ENCODE measurements at regions not wholly inside any gene's neighbourhood (a gene's known extent, or its start where the extent isn't known, plus 50 kb on each side); places are given as distances from the start of the nearest gene placed in this dataset.
"Not testable (repeated sequence)": the region's sequence is repeated elsewhere in the genome, so short reads cannot be mapped to it uniquely, and the experiment has no call there.

DNA sequence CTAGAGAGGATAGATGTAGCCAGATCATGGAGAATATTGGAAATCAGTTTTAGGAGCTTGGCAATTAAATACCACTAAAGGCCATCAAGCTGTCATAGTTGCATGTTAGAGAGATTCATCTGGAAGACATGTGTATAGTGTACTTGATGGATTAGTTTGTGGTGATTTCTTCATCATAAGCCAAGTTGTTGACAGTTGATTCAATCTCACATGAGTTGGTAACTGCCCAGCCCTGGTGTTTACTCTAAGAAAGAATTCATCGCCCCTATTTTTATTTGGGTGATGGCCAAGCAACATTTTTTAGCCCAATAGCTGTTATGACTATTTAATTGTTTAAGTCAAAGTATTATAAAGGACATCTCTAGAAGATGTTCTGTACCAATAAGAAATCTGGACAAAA, 737.6 kb downstream of the PLA2G4A start:
- DNase-seq (ENCODE audit: low read depth, low spot score) = no peak
- H3K4me3 ChIP-seq (ENCODE audit: low read length) = no peak overlapping the region

DNA sequence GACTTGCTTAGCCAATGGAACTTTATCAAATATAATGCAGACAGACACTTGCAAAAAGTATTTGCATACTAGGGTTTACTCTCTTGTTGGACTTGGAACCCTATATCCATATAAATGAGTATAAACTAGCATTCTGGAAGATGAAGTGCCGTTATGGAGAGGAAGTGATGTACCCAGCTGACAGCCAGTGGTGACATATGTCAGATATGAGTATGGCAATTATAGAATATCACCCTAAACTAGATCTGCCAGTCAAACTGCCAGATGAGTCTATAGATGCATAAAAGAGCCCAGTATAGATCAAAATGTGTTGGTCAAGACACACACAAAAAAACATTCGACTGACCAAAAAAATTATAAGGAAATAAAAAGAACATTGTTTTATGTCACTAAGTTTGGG, 739.3 kb downstream of the PLA2G4A start:
- H3K4me3 ChIP-seq (ENCODE audit: low read length) = no peak overlapping the region
- no peak for DNase-seq (ENCODE audit: low read depth, low spot score)

DNA sequence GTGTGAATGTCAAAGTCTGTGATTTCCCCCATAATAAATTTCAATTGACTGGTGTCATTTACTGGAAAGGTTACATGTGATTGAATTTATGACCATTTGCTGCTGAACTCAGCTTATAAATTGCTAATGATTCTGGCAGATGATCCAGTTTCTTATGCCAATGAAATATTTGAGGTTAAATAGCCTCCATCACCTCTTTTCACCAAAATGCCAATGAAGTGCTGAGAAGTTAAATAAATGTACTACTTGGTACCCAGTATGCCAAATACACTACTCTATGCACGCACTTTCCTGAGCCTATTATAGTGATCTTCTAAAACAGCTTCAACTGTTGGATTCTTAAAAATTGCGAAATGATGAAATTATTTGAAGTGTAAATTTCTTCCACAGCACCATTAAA, 741.4 kb downstream of the PLA2G4A start:
- DNase-seq (ENCODE audit: low read depth, low spot score) = no peak
- H3K4me3 ChIP-seq (ENCODE audit: low read length) = no peak overlapping the region

DNA sequence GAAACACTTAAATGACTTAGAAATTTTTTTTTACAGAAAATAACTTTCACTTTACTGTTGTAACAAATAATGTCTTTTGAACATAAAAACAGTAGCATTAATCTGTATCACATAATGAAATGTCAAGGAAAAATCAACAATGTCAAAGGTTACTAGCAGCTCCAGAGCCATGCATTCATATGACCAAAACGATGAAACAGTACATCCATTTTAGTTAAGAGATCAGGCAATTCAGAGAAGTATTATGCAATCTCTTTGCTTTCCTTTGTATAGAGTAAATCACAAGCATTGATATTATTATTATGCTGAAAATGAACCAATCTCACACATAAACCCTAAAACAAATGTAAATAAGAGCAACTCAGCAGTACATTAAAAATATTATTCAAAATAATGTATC, 748.9 kb downstream of the PLA2G4A start:
- no peak overlapping the region for H3K4me3 ChIP-seq (ENCODE audit: low read length)
- no peak for DNase-seq (ENCODE audit: low read depth, low spot score)

DNA sequence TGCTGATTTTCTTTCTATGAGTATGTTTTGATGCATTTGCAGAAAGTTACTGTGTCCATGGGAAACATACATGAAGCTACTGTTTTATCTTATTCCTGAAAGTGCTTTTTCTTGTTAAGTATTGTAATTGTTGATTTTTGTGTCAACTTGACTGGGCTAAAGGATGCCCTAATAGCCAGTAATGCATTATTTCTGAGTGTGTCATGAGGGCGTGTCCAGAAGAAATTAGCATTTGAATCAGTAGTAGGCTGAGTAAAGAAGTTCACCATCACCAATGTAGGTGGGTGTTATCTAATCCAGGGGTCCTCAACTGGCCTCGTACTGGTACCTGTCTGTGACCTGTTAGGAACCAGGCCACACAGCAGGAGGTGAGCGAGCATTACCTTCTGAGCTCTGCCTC, 760.2 kb downstream of the PLA2G4A start:
- DNase-seq (ENCODE audit: low read depth, low spot score) = no peak
- no peak overlapping the region for H3K4me3 ChIP-seq (ENCODE audit: low read length)

DNA sequence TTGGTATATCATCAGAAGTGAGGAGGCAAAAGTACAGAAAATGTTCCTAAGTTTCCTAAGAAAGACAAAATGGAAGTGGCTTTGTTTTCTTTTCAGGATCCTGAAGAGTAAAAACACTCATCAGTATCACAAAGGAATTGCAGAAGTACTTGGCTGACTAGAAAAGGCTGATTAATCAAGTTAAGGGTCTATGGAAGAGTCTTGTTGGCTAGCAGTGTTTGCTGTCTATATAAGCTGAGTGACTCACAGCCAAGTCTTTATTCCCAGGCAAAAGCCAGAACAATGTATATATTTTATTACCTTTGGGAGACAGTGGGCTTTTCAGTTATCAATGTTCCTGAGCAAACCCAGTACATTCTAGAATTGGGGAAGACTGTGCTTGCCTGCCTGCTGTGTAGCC, 777.0 kb downstream of the PLA2G4A start:
- H3K4me3 ChIP-seq (ENCODE audit: low read length) = no peak overlapping the region
- DNase-seq (ENCODE audit: low read depth, low spot score) = no peak

DNA sequence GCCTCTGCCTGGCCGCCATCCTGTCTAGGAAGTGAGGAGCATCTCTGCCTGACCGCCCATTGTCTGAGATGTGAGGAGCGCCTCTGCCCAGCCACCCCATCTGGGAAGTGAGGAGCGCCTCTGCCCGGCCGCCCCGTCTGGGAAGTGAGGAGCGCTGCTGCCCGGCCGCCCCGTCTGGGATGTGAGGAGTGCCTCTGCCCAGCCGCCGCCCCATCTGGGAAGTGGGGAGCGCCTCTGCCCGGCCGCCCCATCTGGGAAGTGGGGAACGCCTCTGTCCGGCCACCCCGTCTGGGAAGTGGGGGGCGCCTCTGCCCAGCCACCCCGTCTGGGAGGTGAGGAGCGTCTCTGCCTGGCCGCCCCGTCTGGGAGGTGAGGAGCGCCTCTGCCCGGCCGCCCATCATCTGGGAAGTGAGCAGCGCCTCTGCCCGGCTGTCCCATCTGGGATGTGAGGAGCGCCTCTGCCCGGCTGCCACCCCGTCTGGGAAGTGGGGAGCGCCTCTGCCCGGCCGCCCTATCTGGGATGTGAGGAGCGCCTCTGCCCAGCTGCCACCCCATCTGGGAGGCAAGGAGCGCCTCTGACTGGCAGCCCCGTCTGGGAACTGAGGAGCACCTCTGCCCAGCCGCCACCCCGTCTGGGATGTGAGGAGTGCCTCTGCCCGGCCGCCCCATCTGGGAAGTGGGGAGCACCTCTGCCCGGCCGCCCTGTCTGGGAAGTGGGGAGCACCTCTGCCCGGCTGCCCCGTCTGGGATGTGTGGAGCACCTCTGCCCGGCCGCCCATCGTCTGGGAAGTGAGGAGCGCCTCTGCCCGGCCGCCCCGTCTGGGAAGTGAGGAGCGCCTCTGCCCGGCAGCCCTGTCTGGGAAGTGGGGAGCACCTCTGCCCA, 787.3 kb downstream of the PLA2G4A start:
- H3K4me3 ChIP-seq (ENCODE audit: low read length) = not testable (repeated sequence)

DNA sequence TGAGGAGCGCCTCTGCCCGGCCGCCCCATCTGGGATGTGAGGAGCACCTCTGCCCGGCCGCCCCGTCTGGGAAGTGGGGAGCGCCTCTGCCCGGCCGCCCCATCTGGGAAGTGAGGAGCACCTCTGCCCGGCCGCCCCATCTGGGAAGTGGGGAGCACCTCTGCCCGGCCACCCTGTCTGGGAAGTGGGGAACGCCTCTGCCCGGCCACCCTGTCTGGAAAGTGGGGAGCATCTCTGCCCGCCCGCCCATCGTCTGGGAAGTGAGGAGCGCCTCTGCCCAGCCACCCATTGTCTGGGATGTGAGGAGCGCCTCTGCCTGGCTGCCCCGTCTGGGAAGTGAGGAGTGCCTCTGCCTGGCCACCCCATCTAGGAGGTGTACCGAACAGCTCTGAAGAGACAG, 788.1 kb downstream of the PLA2G4A start:
- H3K4me3 ChIP-seq (ENCODE audit: low read length); DNase-seq (ENCODE audit: low read depth, low spot score): not testable (repeated sequence)

More for the DNA sequence above, 787.3 kb downstream of the PLA2G4A start:
- not testable (repeated sequence) for DNase-seq (ENCODE audit: low read depth, low spot score)

DNA sequence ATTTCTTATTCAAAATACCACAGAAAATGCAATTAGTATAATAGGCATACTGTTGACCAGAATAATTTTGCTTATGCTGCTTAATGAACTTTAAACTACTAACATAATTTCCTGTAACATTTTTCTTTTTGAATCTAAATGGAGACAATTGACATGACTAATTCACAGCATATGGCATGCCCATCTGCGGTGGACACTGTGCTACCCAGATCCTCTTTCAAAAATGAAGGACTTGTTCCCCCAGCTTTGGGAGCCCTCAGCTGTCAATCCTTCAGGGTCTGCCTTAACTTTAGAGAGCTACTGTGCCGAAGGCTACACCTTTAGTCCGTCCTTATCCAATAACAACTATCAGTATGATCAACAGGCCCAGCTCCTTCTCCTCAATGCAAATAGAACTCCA, 789.0 kb downstream of the PLA2G4A start:
- DNase-seq (ENCODE audit: low read depth, low spot score) = no peak

DNA sequence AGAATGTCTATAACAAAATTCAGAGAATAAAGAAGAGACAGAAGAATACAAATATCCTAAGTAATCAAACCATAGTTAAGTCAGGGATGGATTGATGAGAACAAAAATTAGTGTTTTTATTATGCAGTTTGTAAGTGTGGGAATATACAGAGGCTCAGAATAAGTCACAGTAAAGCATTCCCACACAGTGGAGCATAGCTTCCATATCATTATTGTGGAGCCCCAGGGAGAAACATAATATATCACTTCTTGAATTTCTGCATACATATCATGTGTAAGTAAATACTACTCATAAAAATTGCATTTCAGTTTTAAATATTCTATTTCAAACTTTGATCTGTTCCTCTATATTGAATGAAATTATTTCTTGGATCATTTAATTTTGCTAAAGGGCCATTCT, 790.4 kb downstream of the PLA2G4A start:
- H3K4me3 ChIP-seq (ENCODE audit: low read length) = no peak overlapping the region
- DNase-seq (ENCODE audit: low read depth, low spot score) = no peak

More for the DNA sequence above, 789.0 kb downstream of the PLA2G4A start:
- no peak overlapping the region for H3K4me3 ChIP-seq (ENCODE audit: low read length)

DNA sequence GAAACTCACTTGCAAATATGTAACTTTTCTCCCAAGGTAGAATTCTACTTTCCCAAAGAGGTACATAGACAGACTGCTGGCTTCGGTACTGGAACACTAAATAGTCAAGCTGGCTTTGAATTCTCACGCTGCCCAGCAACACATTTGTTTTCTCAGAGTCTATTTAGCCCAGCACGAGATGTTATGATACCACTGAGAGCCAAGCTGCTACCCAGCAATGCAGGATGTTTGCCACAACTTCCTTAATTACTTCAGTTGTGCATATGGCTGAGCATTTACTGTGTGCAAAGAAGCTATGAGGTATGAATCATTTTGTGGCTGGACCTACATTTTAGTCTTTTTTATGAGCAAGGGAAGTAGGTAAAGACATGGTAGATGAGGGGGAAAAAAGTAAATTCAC, 793.2 kb downstream of the PLA2G4A start:
- no peak overlapping the region for H3K4me3 ChIP-seq (ENCODE audit: low read length)
- DNase-seq (ENCODE audit: low read depth, low spot score) = no peak

DNA sequence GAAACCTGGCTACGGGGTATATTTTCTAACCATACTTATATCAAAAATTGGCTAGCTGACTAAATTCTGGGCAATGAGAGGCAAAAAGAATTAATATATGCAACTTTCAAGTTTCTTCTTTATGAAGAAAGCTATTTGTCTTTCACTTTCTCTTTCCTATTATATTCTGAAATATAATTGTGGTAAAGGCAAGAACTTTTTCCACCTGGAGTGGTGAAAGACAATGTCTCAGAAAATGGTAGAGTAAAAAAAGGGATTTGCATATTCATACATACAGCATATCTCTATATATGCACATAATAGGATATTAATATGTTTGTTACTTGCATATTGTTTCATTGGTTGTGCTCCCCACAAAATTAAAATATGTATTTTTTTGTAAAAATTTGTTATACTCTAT, 793.8 kb downstream of the PLA2G4A start:
- DNase-seq (ENCODE audit: low read depth, low spot score) = no peak
- no peak overlapping the region for H3K4me3 ChIP-seq (ENCODE audit: low read length)

DNA sequence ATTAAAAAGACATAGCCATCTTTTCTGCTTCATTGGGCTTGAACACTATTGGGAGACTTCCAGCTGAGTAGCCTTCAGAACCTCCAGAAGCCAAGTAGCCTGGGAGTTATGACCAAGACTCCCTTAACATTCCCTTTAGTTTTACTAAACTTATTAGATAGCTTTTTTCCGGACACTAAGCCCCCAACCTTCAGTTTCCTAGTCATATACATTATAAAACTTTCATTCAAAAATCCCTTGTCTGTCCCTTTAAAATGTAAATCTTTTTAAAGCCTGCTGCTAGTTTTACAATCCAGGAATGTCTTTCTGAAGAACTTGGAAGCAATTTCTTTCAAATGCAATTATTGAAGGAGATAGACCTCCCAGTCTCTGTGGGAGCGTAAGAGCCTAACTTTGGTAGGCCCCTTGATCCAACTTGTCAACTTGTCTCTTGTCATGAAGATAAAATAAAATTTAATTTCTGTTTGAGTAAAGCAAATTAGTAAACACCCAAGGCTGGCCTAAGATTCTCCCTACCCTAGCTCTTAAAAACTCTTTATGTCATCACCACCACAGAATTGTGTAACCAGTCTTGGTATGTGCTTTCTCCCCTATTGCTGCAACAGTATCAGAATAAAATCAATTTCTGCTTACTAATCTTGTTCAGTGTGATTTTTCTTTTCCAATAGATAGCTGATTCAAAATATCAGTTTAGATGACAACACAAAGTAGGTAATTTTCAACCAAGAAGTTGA, 796.2 kb downstream of the PLA2G4A start:
- DNase-seq (ENCODE audit: low read depth, low spot score) = no peak
- no peak overlapping the region for H3K4me3 ChIP-seq (ENCODE audit: low read length)

DNA sequence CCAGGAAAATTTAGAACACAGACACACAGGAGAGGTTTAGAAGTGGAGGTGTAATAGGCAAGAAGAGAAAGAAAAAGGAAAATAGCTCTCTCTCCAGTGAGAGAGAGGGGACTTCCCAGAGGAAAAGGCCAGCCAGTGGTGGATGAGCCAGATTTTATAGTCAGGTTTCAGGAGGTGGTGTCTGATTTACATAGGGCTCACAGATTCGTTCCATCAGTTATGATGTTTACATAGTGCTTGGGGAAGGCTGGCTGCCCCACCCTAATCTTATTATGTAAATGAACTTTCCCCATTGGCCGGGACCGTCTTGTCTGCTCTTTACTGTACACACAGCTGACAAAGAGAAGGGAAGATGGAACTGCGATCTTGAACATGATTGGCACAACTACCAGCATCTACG, 797.3 kb downstream of the PLA2G4A start:
- DNase-seq (ENCODE audit: low read depth, low spot score) = no peak
- H3K4me3 ChIP-seq (ENCODE audit: low read length) = no peak overlapping the region

DNA sequence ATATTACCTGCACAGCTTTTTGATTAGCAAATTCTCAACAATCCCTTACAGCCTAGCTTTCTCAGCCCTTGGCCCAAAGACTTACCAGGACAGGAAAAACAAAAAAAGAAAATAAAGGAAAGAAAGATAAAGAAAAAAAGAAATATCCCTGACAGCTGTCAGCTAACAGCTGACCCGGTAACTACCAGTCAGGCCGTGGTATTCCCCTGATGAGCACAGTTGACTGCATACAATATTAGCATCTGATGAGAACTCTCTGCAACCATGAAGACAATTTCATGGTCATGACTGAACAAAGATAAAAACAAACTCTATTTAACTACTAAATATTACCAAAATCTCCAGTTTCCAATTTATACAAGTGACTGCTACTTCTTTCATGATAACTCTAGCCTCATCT, 798.8 kb downstream of the PLA2G4A start:
- H3K4me3 ChIP-seq (ENCODE audit: low read length) = no peak overlapping the region
- no peak for DNase-seq (ENCODE audit: low read depth, low spot score)

DNA sequence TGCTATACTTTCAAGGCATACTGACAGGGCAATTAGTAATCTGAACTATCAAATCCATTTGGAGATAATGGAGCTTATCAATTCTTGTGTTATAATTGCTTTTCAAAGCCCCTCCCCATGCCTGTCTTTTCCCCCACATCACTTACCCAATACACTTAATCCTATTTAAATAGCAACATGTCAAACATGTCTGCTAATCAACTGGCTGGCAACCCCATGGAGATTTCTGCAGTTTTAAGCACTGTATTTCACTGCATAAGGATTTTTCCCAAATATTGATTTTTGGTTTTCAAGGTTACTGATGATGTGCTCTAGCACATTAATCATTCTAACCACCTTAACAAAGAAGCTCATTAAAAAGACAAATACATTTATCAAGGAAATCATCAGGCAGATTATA, 800.3 kb downstream of the PLA2G4A start:
- no peak for DNase-seq (ENCODE audit: low read depth, low spot score)
- no peak overlapping the region for H3K4me3 ChIP-seq (ENCODE audit: low read length)

DNA sequence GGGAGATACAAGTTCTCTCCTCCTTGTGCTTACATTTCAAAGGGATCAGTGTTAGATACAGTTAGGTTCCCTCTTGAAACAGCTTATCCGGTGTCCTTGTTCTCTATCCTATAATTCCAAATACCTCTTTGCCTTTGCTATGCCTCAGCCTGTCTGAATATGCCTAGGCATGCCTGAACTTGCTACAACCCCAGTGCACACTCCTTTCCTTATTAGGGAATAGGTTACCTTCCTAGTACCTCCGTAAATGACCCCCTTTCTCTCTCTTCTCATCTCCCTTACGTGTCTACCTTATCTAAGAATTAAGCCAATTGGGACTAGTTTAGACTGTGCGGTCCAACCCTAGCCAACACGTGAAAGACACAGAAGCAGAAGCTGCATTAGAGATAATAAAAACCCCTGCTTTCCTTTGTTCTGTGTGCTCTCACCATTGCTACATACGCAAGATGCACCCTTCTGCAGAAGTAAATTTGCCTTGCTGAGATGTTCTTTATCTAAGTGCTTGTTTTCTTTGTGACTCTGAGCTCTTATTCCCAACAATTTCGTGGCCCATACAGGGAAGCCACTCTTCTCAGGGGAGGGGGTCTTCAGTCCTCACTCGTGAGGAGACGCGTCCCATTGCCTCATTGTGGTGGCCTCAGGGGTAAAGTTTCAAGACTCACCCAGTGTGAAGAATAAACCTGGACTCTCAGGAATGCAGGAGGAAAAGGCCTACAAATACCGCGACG, 802.1 kb downstream of the PLA2G4A start:
- no peak for DNase-seq (ENCODE audit: low read depth, low spot score)
- H3K4me3 ChIP-seq (ENCODE audit: low read length) = no peak overlapping the region

DNA sequence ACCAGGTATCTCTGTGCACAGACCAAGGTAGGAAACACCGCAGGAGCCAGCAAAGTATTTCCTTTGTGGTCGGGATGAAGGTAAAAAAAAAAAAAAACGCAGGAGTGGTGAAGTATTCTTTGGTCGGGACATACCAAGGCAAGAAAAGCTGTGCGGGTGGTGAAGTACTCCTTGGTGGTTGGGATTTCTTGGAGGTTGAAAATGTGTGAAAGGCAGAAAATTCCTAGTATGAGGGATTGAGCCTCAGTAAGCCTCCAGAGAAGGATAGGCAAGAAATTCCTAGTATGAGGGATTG, 802.6 kb downstream of the PLA2G4A start:
- no peak overlapping the region for H3K4me3 ChIP-seq (ENCODE audit: low read length)
- no peak for DNase-seq (ENCODE audit: low read depth, low spot score)

DNA sequence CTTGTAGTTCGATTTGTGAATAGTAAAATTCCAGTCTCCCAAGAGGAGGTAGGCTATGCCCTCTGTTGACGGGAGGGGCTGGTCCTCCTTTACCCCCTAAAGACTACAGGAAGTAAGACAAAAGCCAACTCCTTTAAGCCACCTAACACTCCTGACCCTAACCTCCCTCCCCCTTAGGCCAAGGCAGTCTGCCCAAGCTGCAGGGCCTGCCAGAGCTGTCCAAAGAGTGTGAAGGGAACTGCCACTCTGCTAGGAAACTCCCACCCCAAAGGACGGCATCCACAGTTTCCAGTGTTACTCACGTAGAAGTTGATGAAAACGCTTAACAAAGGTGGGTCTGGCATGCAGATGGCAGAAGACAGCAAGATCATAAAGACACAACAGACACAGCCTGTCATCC, 803.2 kb downstream of the PLA2G4A start:
- no peak overlapping the region for H3K4me3 ChIP-seq (ENCODE audit: low read length)

DNA sequence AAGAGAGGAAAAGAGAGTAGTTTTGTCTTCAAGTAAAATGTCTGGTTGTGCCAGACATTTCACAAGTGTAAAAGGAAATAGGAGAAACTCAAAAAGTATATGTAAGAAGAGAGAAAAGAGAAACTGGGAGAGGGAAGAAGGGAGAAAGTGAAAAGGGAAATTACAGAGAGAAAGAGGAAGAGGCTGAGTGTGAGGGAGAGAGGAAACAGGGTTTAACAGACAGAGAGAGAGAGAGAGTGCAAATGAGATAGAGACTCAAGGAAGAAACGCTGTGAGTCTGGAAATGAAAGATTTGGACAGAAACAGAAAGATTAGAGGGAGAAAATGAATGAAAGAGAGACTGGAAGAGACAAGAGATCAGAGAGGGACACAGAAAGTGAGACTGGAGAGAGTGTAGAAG, 806.2 kb downstream of the PLA2G4A start:
- DNase-seq (ENCODE audit: low read depth, low spot score) = no peak
- no peak overlapping the region for H3K4me3 ChIP-seq (ENCODE audit: low read length)

More for the DNA sequence above, 803.2 kb downstream of the PLA2G4A start:
- no peak for DNase-seq (ENCODE audit: low read depth, low spot score)
